Smooth muscle cell (in vitro differentiated cells): ENCODE measurements at regions not wholly inside any gene's neighbourhood (a gene's known extent, or its start where the extent isn't known, plus 50 kb on each side); places are given as distances from the start of the nearest gene placed in this dataset.
A peak's percentile ranks its signal among the peaks of the same experiment; 100 is the strongest.

ENCODE experiments used
- DNase-seq: peaks from one replicate; lab custom pipeline; 2025; ENCODE audit not compliant: unreplicated experiment; lab: John Stamatoyannopoulos, UW
- H2AFZ ChIP-seq: fragments of 200-600 bp; sonication (generic); 2 replicates; pipeline ENCODE4 v1.6.0; 2016; ENCODE audit warnings: antibody characterized with exemption, low read depth, mild to moderate bottlenecking
- H3F3A ChIP-seq: fragments of 200-600 bp; sonication (generic); 2 replicates; pipeline ENCODE4 v1.6.0; 2017; ENCODE audit warnings: antibody characterized with exemption, low read depth
- H3K27ac ChIP-seq: fragments of 200-600 bp; sonication (generic); 2 replicates; pipeline ENCODE4 v1.5.1; 2016; ENCODE audit warnings: low read depth, mild to moderate bottlenecking
- H3K27me3 ChIP-seq: fragments of 200-600 bp; sonication (generic); 2 replicates; pipeline ENCODE4 v1.6.1; 2016; ENCODE audit warnings: low read depth, mild to moderate bottlenecking
- H3K36me3 ChIP-seq: fragments of 200-600 bp; sonication (generic); 2 replicates; pipeline ENCODE4 v1.5.1; 2016; ENCODE audit warnings: low read depth
- H3K4me1 ChIP-seq: fragments of 200-600 bp; sonication (generic); 2 replicates; pipeline ENCODE4 v1.5.1; 2016; ENCODE audit warnings: low read depth
- H3K4me2 ChIP-seq: fragments of 200-600 bp; sonication (generic); 2 replicates; pipeline ENCODE4 v1.6.0; 2016; ENCODE audit warnings: mild to moderate bottlenecking
- H3K4me3 ChIP-seq: fragments of 200-600 bp; sonication (generic); 2 replicates; pipeline ENCODE4 v1.5.1; 2016; ENCODE audit warnings: mild to moderate bottlenecking
- H3K79me2 ChIP-seq: fragments of 200-600 bp; sonication (generic); 2 replicates; pipeline ENCODE4 v1.6.0; 2016; ENCODE audit warnings: low read depth, mild to moderate bottlenecking
- H3K9ac ChIP-seq: fragments of 200-600 bp; sonication (generic); 2 replicates; pipeline ENCODE4 v1.6.0; 2016; ENCODE audit warnings: low read depth
- H3K9me3 ChIP-seq: fragments of 200-600 bp; sonication (generic); replicated peaks from 2 replicates; pipeline ENCODE4 v1.5.1; 2016; ENCODE audit warnings: low read depth
- H4K20me1 ChIP-seq: fragments of 200-600 bp; sonication (generic); 2 replicates; pipeline ENCODE4 v1.6.0; 2016; ENCODE audit warnings: low read depth
- CTCF ChIP-seq: fragments of 200-600 bp; sonication (generic); IDR thresholded peaks from 2 replicates; pipeline ENCODE4 v1.5.1; 2017; ENCODE audit warnings: borderline replicate concordance, mild to moderate bottlenecking, antibody characterized with exemption; ENCODE audit not compliant: insufficient read depth, poor library complexity, severe bottlenecking
- WGBS: methylation state at CpG from one replicate; pipeline ENCODE4 v1.1.7; 2016; ENCODE audit warnings: low lambda C conversion rate; 5-methylcytosine and 5-hydroxymethylcytosine counted together

GRCh38 chr6:90984066-90984465 lies 397.2 kb upstream of the MAP3K7 start:
- 55% methylated on average over 3 of the region's 3 CpGs for WGBS
- H3K27ac ChIP-seq = no peak overlapping the region
- H3K79me2 ChIP-seq = no peaks in the 10 kb centered on the region
- TF ChIP-seq CTCF = no peak
- H2AFZ ChIP-seq = peak overlapping the region; percentile 57
- H3K27me3 ChIP-seq = no peaks in the 10 kb centered on the region
- H3K4me2 ChIP-seq = no peak overlapping the region
- no peaks in the 10 kb centered on the region for H4K20me1 ChIP-seq
- no peak overlapping the region for H3K9ac ChIP-seq
- no peak for DNase-seq
- no peak overlapping the region for H3K4me3 ChIP-seq
- no peaks in the 10 kb centered on the region for H3K36me3 ChIP-seq
- no peaks in the 10 kb centered on the region for H3F3A ChIP-seq
- no peaks in the 10 kb centered on the region for H3K4me1 ChIP-seq
- H3K9me3 ChIP-seq = no peaks in the 10 kb centered on the region

- TF ChIP-seq CTCF = no peak
- DNase-seq = no peak
- Histone ChIP-seq H2AFZ (no peak overlapping the region), H3K9me3 (no peaks in the 10 kb centered on the region), H4K20me1 (no peaks in the 10 kb centered on the region), H3K4me3 (no peak overlapping the region), H3K4me1 (no peaks in the 10 kb centered on the region), H3F3A (no peaks in the 10 kb centered on the region), H3K4me2 (no peak overlapping the region), H3K79me2 (no peaks in the 10 kb centered on the region), H3K27me3 (no peaks in the 10 kb centered on the region), H3K36me3 (no peaks in the 10 kb centered on the region), H3K27ac (no peak overlapping the region), H3K9ac (no peak overlapping the region)
- 43% methylated on average over 4 of the region's 4 CpGs for WGBS
These were observed 396.6 kb upstream of the MAP3K7 start for GRCh38 chr6:90983462-90983861.

GRCh38 chr6:90982581-90982980 lies 395.7 kb upstream of the MAP3K7 start:
- H3K79me2 ChIP-seq = no peaks in the 10 kb centered on the region
- no peaks in the 10 kb centered on the region for H3K27me3 ChIP-seq
- no peaks in the 10 kb centered on the region for H3K4me1 ChIP-seq
- H3K9ac ChIP-seq = no peak overlapping the region
- no peak for DNase-seq
- no peak overlapping the region for H3K4me3 ChIP-seq
- H3K27ac ChIP-seq = no peak overlapping the region
- WGBS = 90% methylated on average over 7 of the region's 7 CpGs
- H4K20me1 ChIP-seq = no peaks in the 10 kb centered on the region
- H3K36me3 ChIP-seq = no peaks in the 10 kb centered on the region
- no peak for TF ChIP-seq CTCF
- no peak overlapping the region for H3K4me2 ChIP-seq
- no peak overlapping the region for H2AFZ ChIP-seq
- H3F3A ChIP-seq = no peaks in the 10 kb centered on the region
- H3K9me3 ChIP-seq = no peaks in the 10 kb centered on the region

GRCh38 chr6:90982051-90982450 lies 395.2 kb upstream of the MAP3K7 start:
- Histone ChIP-seq H3K9ac (no peak overlapping the region), H3K4me3 (no peak overlapping the region), H2AFZ (no peak overlapping the region), H3K79me2 (no peaks in the 10 kb centered on the region), H3K4me1 (no peaks in the 10 kb centered on the region), H3F3A (no peaks in the 10 kb centered on the region), H3K27ac (no peak overlapping the region), H3K4me2 (no peak overlapping the region), H3K36me3 (no peaks in the 10 kb centered on the region), H3K9me3 (no peaks in the 10 kb centered on the region), H4K20me1 (no peaks in the 10 kb centered on the region), H3K27me3 (no peaks in the 10 kb centered on the region)
- no peak for TF ChIP-seq CTCF
- DNase-seq = no peak
- 88% methylated on average over 3 of the region's 3 CpGs for WGBS
